GM23338 (cell line): ENCODE measurements at regions not wholly inside any gene's neighbourhood (a gene's known extent, or its start where the extent isn't known, plus 50 kb on each side); places are given as distances from the start of the nearest gene placed in this dataset.

Experiments used
- ATAC-seq: fragments of 200-7000 bp; cut with Tn5 transposase; 3 replicates; pipeline ENCODE4 v1.9.1; 2020
- DNase-seq: peaks from one replicate; pipeline ENCODE4 v3.0.0-alpha.2; 2015; ENCODE audit warnings: low spot score
- H2AFZ ChIP-seq: fragments of 200-600 bp; sonication (generic); 2 replicates; pipeline ENCODE4 v1.8.0; 2016; ENCODE audit warnings: antibody characterized with exemption, mild to moderate bottlenecking, moderate library complexity
- H3F3A ChIP-seq: fragments of 200-600 bp; sonication (generic); replicated peaks from 2 replicates; pipeline ENCODE4 v1.8.0; 2017; ENCODE audit warnings: antibody characterized with exemption, mixed run types, low read depth
- H3K27ac ChIP-seq: fragments of 200-600 bp; sonication (generic); 2 replicates; pipeline ENCODE4 v1.6.1; 2016; ENCODE audit warnings: low read depth
- H3K27me3 ChIP-seq: fragments of 200-600 bp; sonication (generic); 2 replicates; pipeline ENCODE4 v1.8.0; 2016; ENCODE audit warnings: mild to moderate bottlenecking, mixed run types, moderate library complexity; ENCODE audit not compliant: insufficient read depth
- H3K36me3 ChIP-seq: fragments of 200-600 bp; sonication (generic); 2 replicates; pipeline ENCODE4 v1.8.0; 2016; ENCODE audit warnings: mild to moderate bottlenecking; ENCODE audit not compliant: insufficient read depth
- H3K4me1 ChIP-seq: fragments of 200-600 bp; sonication (generic); 2 replicates; pipeline ENCODE4 v1.8.0; 2016; ENCODE audit warnings: mild to moderate bottlenecking, moderate library complexity; ENCODE audit not compliant: insufficient read depth
- H3K4me2 ChIP-seq: fragments of 200-600 bp; sonication (generic); 2 replicates; pipeline ENCODE4 v1.7.1; 2017; ENCODE audit warnings: mixed run types
- H3K4me3 ChIP-seq: fragments of 200-600 bp; sonication (generic); 2 replicates; pipeline ENCODE4 v1.6.1; 2016; ENCODE audit warnings: mixed run types
- H3K79me2 ChIP-seq: fragments of 200-600 bp; sonication (generic); replicated peaks from 2 replicates; pipeline ENCODE4 v1.8.0; 2017; ENCODE audit warnings: mild to moderate bottlenecking; ENCODE audit not compliant: insufficient read depth
- H3K9me2 ChIP-seq: fragments of 200-600 bp; sonication (generic); 2 replicates; pipeline ENCODE4 v1.8.0; 2017; ENCODE audit not compliant: insufficient read depth
- H4K20me1 ChIP-seq: fragments of 200-600 bp; sonication (generic); replicated peaks from 2 replicates; pipeline ENCODE4 v1.8.0; 2017; ENCODE audit warnings: mild to moderate bottlenecking; ENCODE audit not compliant: insufficient read depth
- H3K27ac Mint-ChIP-seq: 2 replicates; pipeline ENCODE4 v1.8.0; 2020; ENCODE audit warnings: inconsistent platforms, mild to moderate bottlenecking, moderate library complexity, mixed read lengths
- H3K27me3 Mint-ChIP-seq: 3 replicates; pipeline ENCODE4 v1.8.0; 2022; ENCODE audit warnings: low read depth, mild to moderate bottlenecking, moderate library complexity, mixed read lengths, inconsistent platforms; ENCODE audit not compliant: insufficient read depth, poor library complexity
- H3K36me3 Mint-ChIP-seq: 3 replicates; pipeline ENCODE4 v1.8.0; 2021; ENCODE audit warnings: low read depth, mild to moderate bottlenecking, inconsistent platforms, moderate library complexity, mixed read lengths
- H3K4me1 Mint-ChIP-seq: 3 replicates; pipeline ENCODE4 v1.8.0; 2020; ENCODE audit warnings: mild to moderate bottlenecking, inconsistent platforms, mixed read lengths
- H3K4me3 Mint-ChIP-seq: 3 replicates; pipeline ENCODE4 v1.8.0; 2021; ENCODE audit warnings: moderate library complexity, mild to moderate bottlenecking, inconsistent platforms, mixed read lengths
- H3K9me3 Mint-ChIP-seq: 3 replicates; pipeline ENCODE4 v1.8.0; 2020; ENCODE audit warnings: moderate library complexity, mild to moderate bottlenecking, inconsistent platforms, mixed read lengths
- ETS1 ChIP-seq: IDR thresholded peaks from 2 replicates; pipeline ENCODE4 v1.6.1; 2016; ENCODE audit warnings: antibody characterized with exemption
- JUNB ChIP-seq: IDR thresholded peaks from one replicate; pipeline ENCODE4 v1.6.1; 2016; ENCODE audit warnings: antibody characterized with exemption; ENCODE audit not compliant: unreplicated experiment
- NANOG ChIP-seq: IDR thresholded peaks from 2 replicates; pipeline ENCODE4 v1.6.1; 2016; ENCODE audit warnings: antibody characterized with exemption, borderline replicate concordance
- POLR2AphosphoS5 ChIP-seq: IDR thresholded peaks from 2 replicates; pipeline ENCODE4 v1.6.1; 2016; ENCODE audit warnings: antibody characterized with exemption, low read depth
- ZNF331 ChIP-seq: fragments of 250-450 bp; sonication (Bioruptor Pico); IDR thresholded peaks from 2 replicates; pipeline ENCODE4 v1.5.0; 2020; ENCODE audit warnings: low read depth, mild to moderate bottlenecking, moderate library complexity

- Histone ChIP-seq H3K27me3 (no peaks in the 10 kb centered on the region), H3K9me2 (0 out of 2 replicates have a peak, but pooled peaks cover 5% of the 10 kb centered on the region), H3F3A (no peaks in the 10 kb centered on the region), H4K20me1 (no peaks in the 10 kb centered on the region), H3K27ac (no peak overlapping the region), H2AFZ (no peak overlapping the region), H3K36me3 (no peaks in the 10 kb centered on the region), H3K4me2 (no peak overlapping the region), H3K4me3 (no peak overlapping the region), H3K79me2 (no peaks in the 10 kb centered on the region), H3K4me1 (no peaks in the 10 kb centered on the region)
- ATAC-seq (no peak), DNase-seq (no peak)
- H3K27me3 Mint-ChIP-seq: peaks cover 2% of the 10 kb centered on the region
- H3K4me3 Mint-ChIP-seq: no peak overlapping the region
- H3K9me3 Mint-ChIP-seq: no peaks in the 10 kb centered on the region
- no peak overlapping the region for H3K27ac Mint-ChIP-seq
- TF ChIP-seq POLR2AphosphoS5 (no peak), JUNB (no peak), NANOG (no peak), ETS1 (no peak), ZNF331 (CRISPR knock-in tag) (no peak)
- no peaks in the 10 kb centered on the region for H3K4me1 Mint-ChIP-seq
- no peaks in the 10 kb centered on the region for H3K36me3 Mint-ChIP-seq
Observed at GRCh38 chr2:191627518-191627917, 50.4 kb upstream of the NABP1 start.
